DMS114 treated with DMSO at 0.1 percent for 48 hours (cell line): ENCODE measurements at regions not wholly inside any gene's neighbourhood (a gene's known extent, or its start where the extent isn't known, plus 50 kb on each side); places are given as distances from the start of the nearest gene placed in this dataset.

Source experiments
- DNase-seq: peaks from one replicate; lab custom pipeline; 2025; ENCODE audit not compliant: unreplicated experiment; lab: John Stamatoyannopoulos, UW

DNA sequence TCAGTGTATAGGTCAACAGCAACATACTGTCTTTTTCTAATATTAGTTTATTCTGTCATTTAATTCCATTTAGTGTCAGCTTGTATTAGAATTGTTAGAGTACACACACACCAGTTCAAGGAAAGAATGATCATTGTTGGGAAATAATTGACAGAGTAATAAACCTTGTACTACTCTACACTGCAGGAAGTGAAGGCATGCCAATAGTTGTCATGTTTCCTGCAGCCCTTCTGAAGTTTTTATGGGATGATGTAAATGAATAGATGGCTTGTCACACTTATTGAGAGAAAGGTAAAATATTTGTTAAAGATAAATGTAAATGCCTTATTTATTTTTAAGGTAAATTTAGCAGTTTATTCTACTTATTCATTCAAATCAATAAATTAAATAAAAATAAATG, 306.9 kb upstream of the KLHL1 start:
- no peak for DNase-seq

DNA sequence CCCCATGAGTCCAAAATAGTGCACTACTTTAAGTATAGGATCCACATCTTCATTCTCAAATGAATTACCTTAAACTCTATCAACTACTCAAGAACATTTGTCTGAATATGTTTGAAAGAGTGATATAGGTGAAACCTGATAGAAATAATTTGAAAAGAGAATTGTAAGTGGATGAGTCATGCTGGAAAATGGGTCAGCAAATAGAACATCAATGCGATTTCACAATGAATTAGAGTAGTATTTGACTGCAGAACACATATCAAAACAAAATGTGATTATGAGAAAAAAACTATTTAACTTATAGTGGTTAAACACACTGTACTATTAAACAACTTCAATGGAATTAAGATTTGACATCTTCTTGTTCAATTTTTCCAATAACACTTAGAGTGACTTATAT, 300.6 kb upstream of the KLHL1 start:
- DNase-seq = no peak

DNA sequence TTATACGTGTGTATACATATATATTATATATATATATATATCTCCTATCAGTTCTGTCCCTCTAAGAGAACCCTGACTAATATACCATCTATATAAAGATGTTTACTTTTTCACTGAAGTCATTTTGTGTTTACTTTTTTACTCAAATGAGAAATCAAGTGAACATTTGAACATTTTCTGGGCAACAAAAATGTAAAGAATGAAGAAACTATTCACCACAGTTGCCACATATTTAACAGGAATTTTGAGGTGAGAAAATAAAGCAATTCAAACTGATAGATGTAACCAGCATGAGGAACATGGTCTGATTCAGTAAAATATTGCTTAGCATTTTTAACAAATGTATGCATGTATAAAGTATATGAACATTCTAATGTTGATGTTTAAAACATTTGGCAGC, 299.2 kb upstream of the KLHL1 start:
- DNase-seq = no peak

DNA sequence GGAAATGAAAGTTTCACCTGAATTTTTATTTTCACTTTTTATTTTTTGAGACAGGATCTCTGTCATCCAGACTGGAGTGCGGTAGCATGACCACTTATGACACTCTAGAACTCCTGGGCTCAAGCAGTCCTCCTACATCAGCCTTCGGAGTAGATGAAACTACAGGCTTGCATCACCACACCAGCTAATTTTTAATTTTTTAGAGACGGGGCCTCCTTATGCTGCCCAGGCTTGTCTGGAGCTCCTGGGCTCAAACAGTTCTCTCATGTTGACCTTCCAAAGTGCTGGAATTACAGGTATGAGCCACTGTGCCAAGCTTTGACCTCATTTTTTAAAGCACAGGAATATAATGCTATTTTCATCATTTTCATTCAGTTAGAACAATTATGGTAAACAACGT, 297.0 kb upstream of the KLHL1 start:
- no peak for DNase-seq

DNA sequence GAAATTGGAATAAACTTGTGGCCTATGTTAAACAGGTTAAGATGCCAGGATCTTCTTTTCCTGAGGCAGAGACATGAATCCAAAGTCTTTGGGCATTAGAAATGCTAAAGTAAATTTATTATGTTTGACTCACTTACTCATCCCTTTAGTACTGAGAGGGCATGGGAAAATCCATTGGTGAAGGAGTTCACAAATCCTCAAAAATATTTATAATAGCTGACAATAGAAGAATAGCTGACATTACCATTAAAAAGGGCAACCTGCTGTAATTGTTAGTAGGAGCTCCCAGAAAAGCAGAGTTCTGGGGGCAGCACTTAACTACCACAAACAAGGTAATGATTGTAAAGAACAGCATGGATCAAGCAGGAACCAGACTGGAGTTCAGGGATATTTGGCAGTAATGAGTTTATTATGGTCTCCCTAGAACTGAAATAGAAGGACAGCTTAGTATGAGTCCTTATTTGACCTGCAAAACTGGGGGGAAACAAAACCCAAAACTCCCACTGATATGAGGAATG, 285.8 kb upstream of the KLHL1 start:
- DNase-seq = no peak

DNA sequence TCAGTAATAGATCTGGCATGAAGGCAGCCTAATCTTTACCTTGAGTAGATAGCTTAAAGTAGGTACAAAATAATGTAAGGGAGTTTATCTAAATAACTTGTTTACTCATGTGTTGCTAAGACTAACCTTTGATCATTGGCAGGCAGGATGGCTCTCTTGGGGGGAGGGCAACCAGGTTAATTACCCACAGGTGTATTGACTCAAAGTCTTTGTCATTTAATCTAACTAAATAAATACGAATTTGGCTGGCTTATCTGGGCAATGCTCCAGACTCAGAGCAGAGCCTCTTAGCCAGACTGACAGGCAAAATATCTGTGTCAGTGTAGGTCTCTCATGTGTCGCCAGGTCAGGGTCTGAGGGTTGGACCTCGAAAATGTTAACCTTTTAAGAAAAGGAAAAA, 283.4 kb upstream of the KLHL1 start:
- no peak for DNase-seq

DNA sequence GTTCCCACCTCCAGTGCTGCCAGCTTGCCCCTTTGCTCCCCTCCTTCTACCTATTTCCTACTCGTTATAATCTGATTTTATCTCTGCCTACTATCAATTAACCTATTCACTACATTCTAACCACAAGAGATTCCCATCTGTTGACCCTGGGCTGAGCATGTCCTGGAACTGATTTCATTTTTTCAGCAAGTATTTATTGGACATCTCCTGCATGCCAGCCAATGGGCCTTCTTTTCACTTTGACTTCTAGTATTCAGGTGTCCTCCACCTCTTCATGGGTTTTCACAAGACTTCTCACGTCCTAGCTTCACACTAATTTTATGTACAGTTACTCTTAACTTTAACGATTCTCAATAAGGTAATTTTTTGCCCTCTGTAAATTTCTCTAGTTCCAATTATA, 282.7 kb upstream of the KLHL1 start:
- DNase-seq = no peak

DNA sequence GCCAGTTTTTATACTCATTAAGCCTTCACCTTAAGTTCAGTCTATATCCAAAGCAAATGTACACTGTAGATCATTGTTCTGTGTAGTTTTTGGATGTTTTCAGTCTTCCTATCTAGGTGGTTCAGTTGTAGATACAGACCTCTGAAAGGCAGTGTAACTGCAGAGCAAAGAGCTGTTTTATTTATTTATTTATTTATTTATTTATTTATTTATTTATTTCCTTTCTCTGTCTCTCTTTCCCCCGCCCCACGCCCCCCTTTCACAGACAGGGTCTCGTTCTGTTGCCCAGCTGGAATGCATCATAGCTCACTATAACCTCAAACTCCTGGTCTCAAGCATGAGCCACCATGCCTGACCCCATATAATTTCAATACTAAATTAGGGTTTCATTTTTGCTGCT, 281.8 kb upstream of the KLHL1 start:
- DNase-seq = no peak

DNA sequence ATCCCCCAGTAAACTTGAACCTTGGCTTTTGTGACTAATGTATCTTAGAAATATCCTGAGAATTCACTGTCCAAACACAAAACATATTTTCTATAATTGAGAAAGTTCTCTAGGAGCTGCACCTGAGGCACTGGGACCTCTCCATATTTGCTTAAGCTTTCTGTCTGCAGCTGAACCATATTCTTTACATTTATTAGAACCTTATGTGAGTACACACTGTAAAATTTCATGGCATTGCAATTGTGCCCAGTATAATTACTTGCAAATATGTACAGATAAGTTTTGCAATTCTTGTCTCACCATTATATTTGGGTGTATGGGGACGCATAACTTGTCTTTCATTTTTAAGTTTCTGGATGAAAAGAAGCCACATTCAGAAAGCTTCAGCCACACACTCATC, 280.7 kb upstream of the KLHL1 start:
- no peak for DNase-seq

DNA sequence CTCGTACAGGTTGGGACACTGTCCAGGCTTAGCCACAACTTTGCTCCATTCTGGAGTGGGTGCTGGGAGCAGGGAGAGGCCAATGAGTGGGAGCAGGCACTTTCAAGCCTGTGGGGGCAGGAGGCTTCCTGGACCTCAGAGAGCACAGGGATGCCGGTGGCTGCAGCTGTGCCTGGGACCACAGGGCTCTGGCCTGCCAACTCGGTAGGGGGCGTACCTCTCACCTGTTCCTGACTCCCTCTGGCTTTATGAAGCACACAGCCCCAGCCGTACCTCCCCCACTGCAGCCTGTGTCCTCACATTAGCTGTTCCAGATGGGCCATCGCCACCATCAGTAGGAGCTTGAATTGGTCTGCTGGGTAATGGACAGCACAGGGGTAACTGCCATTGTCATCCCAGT, 278.7 kb upstream of the KLHL1 start:
- no peak for DNase-seq

DNA sequence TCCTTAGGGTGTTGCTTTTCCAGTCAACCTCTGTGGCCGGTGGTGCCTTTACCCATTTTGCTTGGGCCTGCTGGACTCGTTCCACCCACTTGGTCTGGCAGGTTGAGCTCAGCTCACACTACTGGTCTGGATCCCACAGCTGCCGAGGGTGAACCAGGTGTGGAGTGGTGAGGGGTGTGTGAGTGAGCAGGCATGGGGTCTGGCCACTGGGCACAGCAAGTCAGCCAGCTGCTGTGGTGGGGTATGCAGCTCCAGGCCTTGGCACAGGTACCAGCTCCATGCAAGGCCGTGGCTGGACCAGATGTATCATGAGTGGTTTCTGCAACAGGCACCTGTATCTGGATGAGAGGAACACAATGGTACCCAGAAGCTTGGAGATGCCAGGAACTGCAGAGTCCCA, 277.6 kb upstream of the KLHL1 start:
- no peak for DNase-seq

DNA sequence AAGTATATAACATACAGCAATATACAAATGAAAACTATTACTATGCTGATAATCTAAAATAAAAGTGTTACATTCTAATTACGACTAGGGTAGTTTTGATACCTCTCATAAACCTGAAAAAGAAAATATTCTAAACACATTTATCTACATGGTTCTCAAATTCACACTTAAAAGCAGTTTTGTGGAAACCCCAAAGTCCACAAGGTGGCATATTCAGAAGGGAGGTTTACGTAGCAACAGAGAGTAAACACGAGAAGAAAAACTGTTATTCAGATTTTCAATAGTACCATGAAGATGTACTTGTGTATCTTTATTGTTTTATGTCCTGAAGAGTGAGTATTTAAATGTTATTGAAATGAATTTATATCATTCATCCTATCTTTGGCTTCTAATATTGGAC, 275.9 kb upstream of the KLHL1 start:
- no peak for DNase-seq

DNA sequence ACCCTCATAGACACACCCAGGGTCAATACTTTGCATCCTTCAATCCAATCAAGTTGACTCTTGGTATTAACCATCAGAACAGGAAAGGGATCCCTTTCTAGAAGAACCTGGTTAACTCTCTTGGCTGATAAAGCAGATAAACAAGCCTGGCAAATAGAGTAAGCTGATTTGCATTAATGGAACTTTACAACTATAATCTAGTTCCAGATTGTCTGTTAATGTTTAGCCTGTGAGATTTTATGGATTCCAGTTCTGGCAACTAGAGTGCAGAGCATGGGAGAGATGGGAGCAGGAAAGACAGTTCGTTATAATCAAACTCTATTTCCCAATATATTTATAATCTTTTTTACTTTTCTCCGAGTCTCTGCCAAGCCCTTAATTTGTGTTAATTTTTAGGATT, 272.6 kb upstream of the KLHL1 start:
- no peak for DNase-seq

DNA sequence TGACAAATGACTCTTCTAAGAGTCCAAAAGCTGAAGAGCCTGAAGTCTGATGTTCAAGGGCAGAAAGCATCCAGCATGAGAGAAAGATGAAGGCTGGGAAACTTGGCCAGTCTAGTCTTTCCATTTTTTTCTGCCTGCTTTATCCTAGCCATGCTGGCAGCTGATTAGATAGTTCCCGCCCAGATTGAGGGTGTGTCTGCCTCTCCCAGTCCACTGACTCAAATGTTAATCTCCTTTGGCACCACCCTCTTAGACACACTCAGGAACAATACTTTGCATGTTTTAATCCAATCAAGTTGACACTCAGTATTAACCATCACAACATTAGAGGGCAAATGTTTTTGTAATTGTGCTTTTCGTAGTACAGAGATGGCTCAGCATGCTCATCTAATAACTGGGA, 267.5 kb upstream of the KLHL1 start:
- no peak for DNase-seq

DNA sequence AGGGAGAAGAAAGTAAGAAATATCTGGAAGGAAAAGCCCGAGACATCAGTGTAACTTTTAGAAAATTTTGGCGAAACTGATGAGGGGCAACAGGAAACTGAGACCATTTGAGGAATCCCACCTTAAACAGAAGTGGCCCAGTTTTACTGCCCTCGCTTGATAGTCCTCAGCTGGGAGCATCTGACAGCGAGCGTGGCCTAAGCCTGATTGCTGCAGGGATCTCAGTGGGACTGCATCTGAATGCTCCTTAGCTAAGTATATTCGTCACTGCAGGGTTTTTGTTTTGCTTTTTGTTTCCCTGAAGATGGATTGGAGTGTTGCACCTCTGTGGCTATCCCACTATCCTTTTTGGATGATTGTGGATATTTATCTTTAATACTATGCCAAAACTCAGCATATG, 262.7 kb upstream of the KLHL1 start:
- DNase-seq = no peak

DNA sequence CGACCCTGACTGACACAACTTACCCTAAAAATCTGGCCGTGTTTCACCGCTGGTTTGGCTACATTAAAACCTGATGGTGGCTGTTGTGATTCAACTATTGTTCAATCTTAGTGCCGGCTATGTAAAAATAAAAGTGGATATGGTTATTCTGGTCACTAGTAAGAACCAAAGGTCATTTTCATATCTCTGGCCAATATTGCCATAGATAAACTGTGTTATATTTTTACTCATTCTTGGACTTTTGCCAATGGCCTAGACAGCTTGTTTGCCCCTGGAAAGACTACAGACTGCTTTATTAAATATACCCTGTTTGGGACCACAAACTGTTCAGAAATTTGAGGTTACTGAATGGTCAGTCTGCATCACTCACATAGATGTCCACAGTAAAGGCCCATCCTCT, 258.5 kb upstream of the KLHL1 start:
- no peak for DNase-seq

DNA sequence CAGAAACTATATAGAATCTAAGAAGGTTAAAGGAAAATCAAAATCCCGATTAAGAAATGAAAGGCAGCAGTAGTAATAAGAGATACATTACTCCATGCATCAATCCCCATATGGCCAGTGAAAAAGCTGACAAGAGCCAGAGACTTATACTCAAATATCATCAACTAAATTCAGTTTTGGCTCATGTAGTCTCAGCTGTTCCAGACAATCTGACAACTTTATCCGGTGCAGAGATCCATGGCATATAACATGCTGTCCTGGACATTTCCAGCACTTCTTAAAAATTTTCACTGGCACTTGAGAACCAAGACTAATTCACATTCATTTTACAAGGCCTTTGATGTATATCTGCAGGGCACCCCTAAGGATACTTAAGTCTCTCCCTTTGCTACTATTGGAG, 255.7 kb upstream of the KLHL1 start:
- DNase-seq = no peak

DNA sequence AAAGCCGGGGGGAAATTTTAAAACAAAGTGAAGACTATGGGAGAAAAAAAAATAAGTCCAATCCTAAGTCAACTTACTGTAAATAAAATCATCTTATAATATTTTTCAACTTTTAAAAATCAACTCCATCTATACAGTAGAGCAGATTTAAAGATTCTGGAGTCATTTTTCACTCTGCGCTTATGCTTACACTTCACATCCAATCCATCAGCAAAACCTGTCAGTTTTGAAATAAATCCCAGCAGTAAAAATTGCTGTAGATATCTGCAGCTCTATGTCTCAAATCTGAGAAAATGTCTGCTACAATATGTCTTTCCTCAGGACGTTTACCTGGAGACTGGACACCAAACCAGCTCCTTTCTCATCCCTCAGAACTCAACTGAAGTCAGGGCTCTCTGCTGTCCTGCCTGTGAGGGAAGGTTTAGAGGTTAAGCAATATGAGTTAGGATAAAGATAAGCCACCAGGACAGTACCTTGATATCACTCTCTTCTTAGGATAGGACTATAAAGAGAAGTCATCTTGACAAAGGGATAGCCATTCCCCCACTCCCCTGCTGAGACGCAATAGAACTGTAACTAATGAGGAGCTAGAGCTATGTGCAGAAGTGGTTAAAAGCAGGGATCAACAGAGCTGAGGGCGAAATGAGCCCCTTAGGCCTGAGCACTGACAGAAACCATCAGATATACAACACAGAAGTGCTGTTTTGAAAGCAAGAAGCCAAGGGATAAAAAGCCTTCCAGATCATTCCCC, 254.7 kb upstream of the KLHL1 start:
- no peak for DNase-seq

DNA sequence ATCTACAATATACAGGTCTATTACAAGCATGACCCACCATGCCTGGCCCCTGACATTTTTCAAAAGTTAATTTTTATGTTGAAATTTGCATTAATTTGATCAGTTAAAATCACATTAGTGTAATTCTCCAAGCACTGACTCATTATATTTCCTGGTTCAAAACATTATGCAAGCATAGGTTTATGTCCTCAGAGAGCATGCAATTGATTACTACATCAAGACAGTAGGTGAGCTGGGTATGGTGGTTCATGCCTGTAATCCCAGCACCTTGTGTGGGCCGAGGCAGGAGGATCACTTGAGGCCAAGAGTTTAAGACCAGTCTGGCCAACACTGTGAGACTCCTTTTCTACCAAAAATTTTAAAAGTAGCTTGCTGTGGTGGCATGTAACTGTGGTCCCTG, 248.8 kb upstream of the KLHL1 start:
- no peak for DNase-seq

DNA sequence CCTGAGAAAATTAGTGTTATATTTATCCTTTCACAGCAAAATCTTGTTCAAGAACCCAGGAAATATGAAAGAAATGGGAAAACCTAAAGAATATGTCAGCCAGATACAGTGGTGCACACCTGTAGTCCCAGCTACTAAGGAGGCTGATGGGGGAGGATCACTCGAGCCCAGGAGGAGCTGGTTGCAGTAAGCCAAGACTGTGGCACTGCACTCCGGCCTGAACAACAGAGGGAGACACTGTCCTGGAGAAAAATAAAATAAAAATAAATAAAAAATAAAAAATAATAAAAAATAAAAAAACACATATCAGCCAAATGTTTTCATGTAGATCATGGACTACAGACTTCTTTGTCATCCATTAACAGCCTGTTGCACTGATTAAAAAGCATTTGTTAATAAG, 244.8 kb upstream of the KLHL1 start:
- no peak for DNase-seq

DNA sequence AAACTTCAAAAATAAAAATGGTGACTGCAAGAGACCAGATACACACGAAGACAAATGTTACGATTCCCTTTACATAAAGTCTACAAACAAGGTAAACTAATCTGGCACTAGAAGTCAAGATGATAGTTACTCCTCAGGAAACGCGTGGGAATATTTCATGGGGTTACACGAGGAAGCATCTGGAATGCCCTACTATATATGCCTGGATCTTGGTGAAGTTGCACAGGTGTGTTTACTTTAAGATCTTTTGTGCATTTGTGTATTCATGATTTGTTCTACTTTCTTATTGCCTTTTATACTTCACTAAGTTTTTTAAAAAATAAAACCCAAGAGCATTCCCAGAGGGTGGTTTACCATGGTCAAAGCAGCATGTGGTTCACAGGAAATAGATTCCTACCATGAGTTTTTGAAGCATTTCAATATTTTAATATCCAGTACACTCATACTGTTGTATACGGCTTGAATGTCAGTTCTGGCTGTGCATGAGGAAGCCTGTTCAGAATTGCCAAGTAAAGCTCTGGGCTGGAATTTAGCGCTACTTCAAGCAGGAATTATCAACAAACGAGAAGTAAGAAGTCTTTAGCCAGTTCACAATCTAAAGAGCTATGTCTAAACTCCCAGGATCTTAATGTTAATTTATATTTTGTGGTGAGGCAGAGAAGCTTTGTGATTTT, 239.8 kb upstream of the KLHL1 start:
- DNase-seq = no peak

DNA sequence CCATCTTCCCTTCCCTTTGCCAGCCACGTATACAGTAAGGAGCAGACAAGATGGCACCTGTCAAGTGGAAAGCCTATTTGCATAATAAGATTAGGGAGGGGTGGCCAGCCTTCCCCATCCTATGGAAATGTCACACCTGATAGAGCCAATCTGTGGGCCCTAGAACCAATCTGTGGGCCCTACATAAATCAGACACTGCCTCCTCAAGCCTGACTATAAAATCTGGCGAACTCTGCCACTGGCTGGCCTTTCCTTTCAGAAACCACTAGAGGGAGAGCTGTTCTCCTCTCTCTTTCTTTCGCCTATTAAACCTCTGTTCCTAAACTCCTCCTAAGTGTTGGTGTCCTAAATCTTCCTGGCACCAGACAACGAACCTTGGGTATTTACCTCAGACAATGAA, 231.5 kb upstream of the KLHL1 start:
- DNase-seq = peak; percentile 8

DNA sequence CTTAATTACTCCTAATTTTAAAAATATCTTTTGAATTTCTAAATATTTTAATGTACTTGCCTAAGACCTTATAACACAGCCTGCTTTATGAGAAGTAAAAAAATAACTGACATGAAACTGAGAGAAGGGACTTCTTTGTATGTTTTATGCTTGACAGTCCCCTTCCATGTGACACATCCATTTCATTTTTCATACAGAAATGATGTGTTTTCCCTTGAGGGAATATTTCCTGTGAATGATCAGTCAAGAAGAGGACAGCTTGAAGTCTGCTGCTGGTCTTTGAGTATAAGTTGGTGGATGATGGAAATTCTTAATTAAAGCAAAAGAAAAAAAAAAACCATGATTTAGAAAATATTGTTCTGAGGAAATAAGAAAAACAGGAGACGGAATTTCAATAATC, 230.4 kb upstream of the KLHL1 start:
- DNase-seq = no peak
